ENCODE measurements at regions not wholly inside any gene's neighbourhood (a gene's known extent, or its start where the extent isn't known, plus 50 kb on each side); places are given as distances from the start of the nearest gene placed in this dataset.

GRCh38 chr6:29227235-29227634 is 56.5 kb downstream of the OR2J2 start:
- H3K36me3 ChIP-seq (ENCODE audit: insufficient read depth, low read length) = no peaks in the 10 kb centered on the region
- peaks cover 5% of the 10 kb centered on the region for H3K4me1 Mint-ChIP-seq (ENCODE audit: low read depth, unreplicated experiment)
- no peaks in the 10 kb centered on the region for H3K4me1 ChIP-seq (ENCODE audit: insufficient read depth, low read length)
- DNase-seq (ENCODE audit: low read depth) = no peak
- peaks cover 8% of the 10 kb centered on the region for H3K9me3 ChIP-seq (ENCODE audit: insufficient read depth, low read depth, low read length)
- TF ChIP-seq EZH2 (IDR thresholded peaks at IDR 0.05; ENCODE audit: insufficient read depth, low read length) = no peak
- TF ChIP-seq, protein P1, sequence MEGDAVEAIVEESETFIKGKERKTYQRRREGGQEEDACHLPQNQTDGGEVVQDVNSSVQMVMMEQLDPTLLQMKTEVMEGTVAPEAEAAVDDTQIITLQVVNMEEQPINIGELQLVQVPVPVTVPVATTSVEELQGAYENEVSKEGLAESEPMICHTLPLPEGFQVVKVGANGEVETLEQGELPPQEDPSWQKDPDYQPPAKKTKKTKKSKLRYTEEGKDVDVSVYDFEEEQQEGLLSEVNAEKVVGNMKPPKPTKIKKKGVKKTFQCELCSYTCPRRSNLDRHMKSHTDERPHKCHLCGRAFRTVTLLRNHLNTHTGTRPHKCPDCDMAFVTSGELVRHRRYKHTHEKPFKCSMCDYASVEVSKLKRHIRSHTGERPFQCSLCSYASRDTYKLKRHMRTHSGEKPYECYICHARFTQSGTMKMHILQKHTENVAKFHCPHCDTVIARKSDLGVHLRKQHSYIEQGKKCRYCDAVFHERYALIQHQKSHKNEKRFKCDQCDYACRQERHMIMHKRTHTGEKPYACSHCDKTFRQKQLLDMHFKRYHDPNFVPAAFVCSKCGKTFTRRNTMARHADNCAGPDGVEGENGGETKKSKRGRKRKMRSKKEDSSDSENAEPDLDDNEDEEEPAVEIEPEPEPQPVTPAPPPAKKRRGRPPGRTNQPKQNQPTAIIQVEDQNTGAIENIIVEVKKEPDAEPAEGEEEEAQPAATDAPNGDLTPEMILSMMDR (IDR thresholded peaks at IDR 0.05; ENCODE audit: insufficient read depth, low read depth, low read length) = no peak
- no peaks in the 10 kb centered on the region for H3K79me2 ChIP-seq (ENCODE audit: insufficient read depth, low read length)
- no peaks in the 10 kb centered on the region for H3K9me3 Mint-ChIP-seq (ENCODE audit: unreplicated experiment)
- peaks cover 2% of the 10 kb centered on the region for H3K27me3 Mint-ChIP-seq (ENCODE audit: low read depth, unreplicated experiment)
- no peak overlapping the region for H3K4me2 ChIP-seq (ENCODE audit: low read length)
- FAIRE-seq = no peak
- H3K27me3 ChIP-seq (ENCODE audit: insufficient read depth, low read length) = no peaks in the 10 kb centered on the region
- no peak overlapping the region for H2AFZ ChIP-seq (ENCODE audit: low read depth, low read length)
- no peak overlapping the region for H3K4me3 Mint-ChIP-seq (ENCODE audit: unreplicated experiment)
- no peak overlapping the region for H3K27ac ChIP-seq (ENCODE audit: low read depth, low read length)
- H3K4me3 ChIP-seq (ENCODE audit: insufficient read depth, low read depth, low read length) = no peak overlapping the region
- no peaks in the 10 kb centered on the region for H3K36me3 Mint-ChIP-seq (ENCODE audit: low read depth, unreplicated experiment)
- no peaks in the 10 kb centered on the region for H4K20me1 ChIP-seq (ENCODE audit: insufficient read depth, low read length)
- no peak overlapping the region for H3K27ac Mint-ChIP-seq (ENCODE audit: unreplicated experiment)
- H3K9ac ChIP-seq (ENCODE audit: low read length) = no peak overlapping the region

DNA sequence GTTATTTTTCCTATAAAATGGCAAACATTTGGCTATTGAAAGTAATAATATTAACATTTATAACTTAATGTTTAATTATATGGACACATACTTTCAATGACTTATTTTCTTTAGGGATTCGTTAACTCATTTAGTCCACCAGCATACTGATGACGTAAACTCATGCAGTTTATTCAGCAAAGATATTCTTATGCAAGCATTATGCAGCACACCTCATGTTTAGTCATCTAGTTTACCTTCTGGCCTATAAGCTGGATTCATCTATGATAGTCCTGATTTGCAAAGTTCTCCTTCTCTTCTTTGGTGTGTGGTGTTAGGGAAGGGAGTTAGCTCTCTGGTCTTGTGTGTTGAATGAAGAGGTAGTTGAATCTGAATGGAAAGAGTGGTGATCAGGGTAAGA is 60.0 kb downstream of the OR2J2 start:
- Histone ChIP-seq H3K9me3 (ENCODE audit: insufficient read depth, low read depth, low read length) (peaks cover 8% of the 10 kb centered on the region), H3K4me1 (ENCODE audit: insufficient read depth, low read length) (no peaks in the 10 kb centered on the region), H3K79me2 (ENCODE audit: insufficient read depth, low read length) (no peaks in the 10 kb centered on the region), H3K9ac (ENCODE audit: low read length) (no peak overlapping the region), H3K27me3 (ENCODE audit: insufficient read depth, low read length) (no peaks in the 10 kb centered on the region), H3K4me2 (ENCODE audit: low read length) (no peak overlapping the region), H3K27ac (ENCODE audit: low read depth, low read length) (no peak overlapping the region), H3K36me3 (ENCODE audit: insufficient read depth, low read length) (no peaks in the 10 kb centered on the region), H2AFZ (ENCODE audit: low read depth, low read length) (no peak overlapping the region), H4K20me1 (ENCODE audit: insufficient read depth, low read length) (no peaks in the 10 kb centered on the region), H3K4me3 (ENCODE audit: insufficient read depth, low read depth, low read length) (no peak overlapping the region)
- peaks cover 5% of the 10 kb centered on the region for H3K4me1 Mint-ChIP-seq (ENCODE audit: low read depth, unreplicated experiment)
- no peak overlapping the region for H3K27ac Mint-ChIP-seq (ENCODE audit: unreplicated experiment)
- no peaks in the 10 kb centered on the region for H3K36me3 Mint-ChIP-seq (ENCODE audit: low read depth, unreplicated experiment)
- FAIRE-seq (no peak), DNase-seq (ENCODE audit: low read depth) (no peak)
- H3K27me3 Mint-ChIP-seq (ENCODE audit: low read depth, unreplicated experiment) = peaks cover 2% of the 10 kb centered on the region
- H3K4me3 Mint-ChIP-seq (ENCODE audit: unreplicated experiment) = no peak overlapping the region
- no peaks in the 10 kb centered on the region for H3K9me3 Mint-ChIP-seq (ENCODE audit: unreplicated experiment)
- no peak for TF ChIP-seq EZH2 (IDR thresholded peaks at IDR 0.05; ENCODE audit: insufficient read depth, low read length)
- TF ChIP-seq, protein P1 (IDR thresholded peaks at IDR 0.05; ENCODE audit: insufficient read depth, low read depth, low read length) = no peak

GRCh38 chr6:29232725-29233124 is 62.0 kb downstream of the OR2J2 start:
- H3K9ac ChIP-seq (ENCODE audit: low read length) = no peak overlapping the region
- H3K36me3 Mint-ChIP-seq (ENCODE audit: low read depth, unreplicated experiment) = no peaks in the 10 kb centered on the region
- H3K27me3 ChIP-seq (ENCODE audit: insufficient read depth, low read length) = no peaks in the 10 kb centered on the region
- peaks cover 8% of the 10 kb centered on the region for H3K9me3 ChIP-seq (ENCODE audit: insufficient read depth, low read depth, low read length)
- H2AFZ ChIP-seq (ENCODE audit: low read depth, low read length) = no peak overlapping the region
- H3K27me3 Mint-ChIP-seq (ENCODE audit: low read depth, unreplicated experiment) = no peaks in the 10 kb centered on the region
- H3K4me2 ChIP-seq (ENCODE audit: low read length) = no peak overlapping the region
- no peaks in the 10 kb centered on the region for H3K4me1 ChIP-seq (ENCODE audit: insufficient read depth, low read length)
- peak overlapping the region; percentile 22 for H3K27ac Mint-ChIP-seq (ENCODE audit: unreplicated experiment)
- H4K20me1 ChIP-seq (ENCODE audit: insufficient read depth, low read length) = no peaks in the 10 kb centered on the region
- no peaks in the 10 kb centered on the region for H3K36me3 ChIP-seq (ENCODE audit: insufficient read depth, low read length)
- H3K27ac ChIP-seq (ENCODE audit: low read depth, low read length) = no peak overlapping the region
- H3K4me1 Mint-ChIP-seq (ENCODE audit: low read depth, unreplicated experiment) = peaks cover 5% of the 10 kb centered on the region
- H3K4me3 ChIP-seq (ENCODE audit: insufficient read depth, low read depth, low read length) = no peak overlapping the region
- no peak for FAIRE-seq
- H3K4me3 Mint-ChIP-seq (ENCODE audit: unreplicated experiment) = no peak overlapping the region
- H3K9me3 Mint-ChIP-seq (ENCODE audit: unreplicated experiment) = no peaks in the 10 kb centered on the region
- DNase-seq (ENCODE audit: low read depth) = no peak
- TF ChIP-seq, protein P1 (IDR thresholded peaks at IDR 0.05; ENCODE audit: insufficient read depth, low read depth, low read length) = no peak
- H3K79me2 ChIP-seq (ENCODE audit: insufficient read depth, low read length) = no peaks in the 10 kb centered on the region

Measured in astrocyte (in vitro differentiated cells and primary cell).